Astrocyte of the cerebellum (primary cell): ENCODE measurements at regions not wholly inside any gene's neighbourhood (a gene's known extent, or its start where the extent isn't known, plus 50 kb on each side); places are given as distances from the start of the nearest gene placed in this dataset.
A peak's percentile ranks its signal among the peaks of the same experiment; 100 is the strongest.

ENCODE experiments used
- DNase-seq: peaks from one replicate; pipeline ENCODE4 v3.0.0-alpha.2; 2011; ENCODE audit warnings: low read depth
- H3K4me3 ChIP-seq: 2 replicates; pipeline ENCODE4 v1.5.1; 2011; ENCODE audit warnings: mild to moderate bottlenecking, low read depth, low read length, moderate library complexity
- CTCF ChIP-seq: IDR thresholded peaks from 2 replicates; pipeline ENCODE4 v1.5.1; 2012; ENCODE audit warnings: low read length, low read depth, moderate library complexity, mild to moderate bottlenecking; ENCODE audit errors: missing control alignments
- in situ Hi-C: cut with HindIII; loops from 2 replicates; pipeline ENCODE4 v1.10.0; 2017; ENCODE audit warnings: low sequenced_read_pairs

- in situ Hi-C loops, result no loop called here
- no peak for TF ChIP-seq CTCF
- no peak overlapping the region for H3K4me3 ChIP-seq
- DNase-seq, result no peak
Observed at GRCh38 chr2:208980321-208980720, 443.5 kb upstream of the MAP2 start.

- no peak overlapping the region for H3K4me3 ChIP-seq
- in situ Hi-C loops, result no loop called here
- TF ChIP-seq CTCF, result no peak
- no peak for DNase-seq
Observed at GRCh38 chr2:208982831-208983230, 441.0 kb upstream of the MAP2 start.

GRCh38 chr2:208983486-208983885 lies 440.4 kb upstream of the MAP2 start:
- no peak for DNase-seq
- TF ChIP-seq CTCF, result no peak
- no peak overlapping the region for H3K4me3 ChIP-seq
- in situ Hi-C loops, result no loop called here

GRCh38 chr2:208984376-208985090 lies 439.3 kb upstream of the MAP2 start:
- H3K4me3 ChIP-seq, result no peak overlapping the region
- peak; percentile 6 for DNase-seq
- TF ChIP-seq CTCF, result no peak
- in situ Hi-C loops, result no loop called here

GRCh38 chr2:208985644-208986043 lies 438.2 kb upstream of the MAP2 start:
- DNase-seq, result no peak
- no peak for TF ChIP-seq CTCF
- no peak overlapping the region for H3K4me3 ChIP-seq
- in situ Hi-C loops, result no loop called here

GRCh38 chr2:208990716-208991115 lies 433.1 kb upstream of the MAP2 start:
- no peak overlapping the region for H3K4me3 ChIP-seq
- in situ Hi-C loops, result no loop called here
- TF ChIP-seq CTCF, result no peak
- DNase-seq, result no peak
